ENCODE measurements at regions not wholly inside any gene's neighbourhood (a gene's known extent, or its start where the extent isn't known, plus 50 kb on each side); places are given as distances from the start of the nearest gene placed in this dataset.

DNA sequence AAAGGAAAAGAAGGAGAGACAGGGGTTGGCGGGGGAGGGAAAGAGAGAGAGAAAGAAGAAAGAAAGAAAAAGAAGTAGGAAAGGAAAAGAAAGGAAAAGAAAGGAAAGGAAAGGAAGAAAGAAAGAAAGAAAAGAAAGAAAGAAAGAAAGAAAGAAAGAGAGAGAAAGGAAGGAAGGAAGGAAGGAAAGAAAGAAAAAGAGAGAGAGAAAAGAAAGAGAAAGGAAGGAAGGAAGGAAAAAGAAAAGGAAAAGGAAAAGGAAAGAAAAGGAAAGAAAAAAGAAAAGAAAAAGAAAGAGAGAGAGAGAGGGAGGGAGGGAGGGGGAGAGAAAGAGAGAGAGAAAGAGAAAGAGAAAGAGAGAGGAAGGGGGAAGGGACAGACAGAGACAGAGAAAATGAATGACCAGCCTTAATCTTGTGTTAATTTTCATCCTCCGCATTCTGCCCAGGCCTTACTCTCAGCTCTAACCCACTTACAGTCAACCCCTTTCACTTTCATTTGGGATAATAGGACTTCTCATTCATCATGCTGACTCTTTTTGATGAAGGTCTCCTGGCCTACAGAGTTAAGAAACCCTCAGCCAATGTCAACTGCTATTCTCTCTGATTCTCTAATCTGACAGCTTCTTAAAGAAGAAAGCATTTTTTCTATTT is 207.3 kb downstream of the SUCLG1 start:
- TF ChIP-seq CTCF (IDR thresholded peaks at IDR 0.05; ENCODE audit: borderline replicate concordance, extremely low read depth, low read length, poor library complexity, severe bottlenecking) (no peak), EZH2 (IDR thresholded peaks at IDR 0.05; ENCODE audit: borderline replicate concordance, low read depth, low read length, severe bottlenecking) (no peak)
